ENCODE measurements at regions not wholly inside any gene's neighbourhood (a gene's known extent, or its start where the extent isn't known, plus 50 kb on each side); places are given as distances from the start of the nearest gene placed in this dataset.

GRCh38 chr18:34943587-34943986 lies 97.6 kb upstream of the MAPRE2 start:
- no peak for TF ChIP-seq CTCF (IDR thresholded peaks at IDR 0.05)
- TF ChIP-seq ZNF302 (CRISPR knock-in tag; IDR thresholded peaks at IDR 0.05): no peak
- no peak for TF ChIP-seq EP300 (IDR thresholded peaks at IDR 0.05)
- TF ChIP-seq CEBPB (IDR thresholded peaks at IDR 0.05): no peak
- no peak for TF ChIP-seq TP53 (CRISPR knock-in tag; IDR thresholded peaks at IDR 0.05)
- no peak for TF ChIP-seq SREBF2 (IDR thresholded peaks at IDR 0.05)
- no peak for TF ChIP-seq MAX (IDR thresholded peaks at IDR 0.05)
- no peak for TF ChIP-seq POLR2A (IDR thresholded peaks at IDR 0.05; ENCODE audit: low read length)

Data from A549 (cell line).